NCI-H2171 treated with DMSO at 0.1 percent for 48 hours (cell line): ENCODE measurements at regions not wholly inside any gene's neighbourhood (a gene's known extent, or its start where the extent isn't known, plus 50 kb on each side); places are given as distances from the start of the nearest gene placed in this dataset.
"Not testable (repeated sequence)": the region's sequence is repeated elsewhere in the genome, so short reads cannot be mapped to it uniquely, and the experiment has no call there.

Experiments used
- DNase-seq: peaks from one replicate; lab custom pipeline; 2025; lab: John Stamatoyannopoulos, UW

- DNase-seq = no peak
Observed at GRCh38 chr13:78078168-78078567, 159.5 kb upstream of the EDNRB start.

- no peak for DNase-seq
Observed at GRCh38 chr13:78067290-78067689, 148.7 kb upstream of the EDNRB start.

GRCh38 chr13:78065141-78065540 is 146.5 kb upstream of the EDNRB start:
- DNase-seq = no peak

DNA sequence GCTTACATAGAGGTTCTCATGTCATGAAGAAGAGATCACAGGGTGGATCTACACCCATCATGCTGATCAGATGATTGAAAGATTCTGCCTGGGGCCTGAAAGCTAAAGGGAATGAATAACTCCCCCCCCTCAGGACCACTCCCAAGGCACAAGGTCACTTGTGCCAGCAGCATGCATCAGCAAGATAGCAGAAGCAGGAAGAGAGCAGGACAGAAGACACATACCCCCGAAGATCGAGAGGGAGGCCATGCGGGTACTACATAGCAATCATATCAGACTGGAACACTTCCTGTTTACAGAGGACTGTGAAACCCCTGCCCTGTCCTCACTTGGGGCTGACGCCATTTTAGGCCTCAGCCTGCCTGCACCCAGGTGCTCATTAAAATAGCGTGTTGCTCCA is 143.2 kb upstream of the EDNRB start:
- DNase-seq = no peak

DNA sequence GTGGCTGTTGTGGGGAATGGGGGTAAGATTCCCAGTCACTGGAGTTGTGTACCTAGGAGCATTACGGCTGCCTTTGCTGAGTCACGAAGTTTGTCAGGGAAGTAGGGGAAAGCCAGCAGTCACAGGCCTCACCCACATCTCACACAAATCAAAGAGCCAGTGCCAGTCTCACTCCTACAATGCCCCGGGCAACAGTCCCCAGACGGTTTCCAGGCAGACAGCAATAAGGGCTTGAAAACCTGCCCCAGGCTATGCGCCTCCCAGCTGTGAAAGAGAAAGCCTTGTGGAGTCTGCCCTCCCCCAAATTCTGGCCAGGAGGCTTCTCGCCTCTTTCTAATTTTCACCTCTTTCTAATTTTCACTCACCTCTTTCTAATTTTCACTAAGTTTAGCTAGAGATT is 142.3 kb upstream of the EDNRB start:
- no peak for DNase-seq

GRCh38 chr13:78056865-78057264 is 138.2 kb upstream of the EDNRB start:
- DNase-seq = not testable (repeated sequence)

GRCh38 chr13:78054157-78054556 is 135.5 kb upstream of the EDNRB start:
- no peak for DNase-seq

- DNase-seq = no peak
Observed at GRCh38 chr13:78047151-78047550, 128.5 kb upstream of the EDNRB start.

DNA sequence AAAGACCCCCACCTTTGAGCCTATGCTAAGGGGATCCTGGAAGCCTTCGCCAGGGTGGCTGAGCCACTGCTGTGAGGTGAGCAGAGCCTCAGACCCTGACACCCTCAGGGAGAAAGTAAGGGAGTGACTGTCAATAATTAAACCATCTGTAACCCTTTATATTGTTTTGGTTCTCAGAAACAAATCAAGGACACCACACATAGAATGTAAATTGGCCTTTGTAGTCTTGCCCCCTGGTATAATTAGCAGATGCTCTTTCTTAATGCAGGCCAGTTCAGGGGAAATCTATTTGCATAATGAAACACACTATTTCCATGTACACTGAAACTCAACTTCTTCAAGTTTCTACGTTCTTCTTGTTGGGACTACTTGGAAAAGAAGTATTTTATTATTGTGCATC is 127.7 kb upstream of the EDNRB start:
- DNase-seq = no peak

DNA sequence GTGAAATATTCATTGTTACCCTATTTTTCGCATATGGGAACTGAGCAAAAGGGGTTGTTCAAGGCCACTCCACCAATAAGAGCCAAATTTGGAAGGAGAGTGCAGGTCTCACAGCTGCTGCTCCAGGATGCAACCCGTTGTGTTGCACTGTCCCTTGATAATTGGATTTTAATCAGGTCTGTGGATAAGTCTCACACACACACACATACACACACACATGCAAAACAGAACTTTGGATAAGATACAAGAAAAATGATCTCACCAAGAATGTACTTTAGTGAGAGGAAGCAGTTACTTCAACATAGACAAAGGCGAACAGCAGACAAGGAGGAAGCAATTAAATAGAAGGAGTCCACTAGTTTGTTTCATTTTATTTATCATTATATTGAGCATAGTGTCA is 127.3 kb upstream of the EDNRB start:
- no peak for DNase-seq

- not testable (repeated sequence) for DNase-seq
Observed at GRCh38 chr13:78041366-78041765, 122.7 kb upstream of the EDNRB start.

GRCh38 chr13:78040205-78040830 is 121.7 kb upstream of the EDNRB start:
- DNase-seq = no peak

DNA sequence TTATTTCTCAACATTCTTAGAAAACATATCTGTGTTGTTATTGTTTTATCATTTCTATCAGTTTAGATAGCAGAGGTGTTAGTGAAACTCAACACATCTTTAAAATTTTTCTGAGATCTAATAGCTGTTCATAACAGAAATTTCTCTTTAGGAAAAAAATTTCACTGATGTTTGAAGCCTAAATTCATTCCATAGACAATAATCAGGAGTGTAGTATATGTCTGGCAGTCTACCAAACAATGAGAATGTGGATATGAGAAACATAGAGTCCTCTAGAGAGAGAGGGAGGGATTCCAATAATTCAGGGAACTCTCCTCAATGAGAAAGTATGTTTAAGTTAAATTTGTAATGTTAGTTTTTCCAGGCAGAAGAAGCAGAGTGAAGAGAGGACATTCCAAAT is 118.2 kb upstream of the EDNRB start:
- DNase-seq = no peak

DNA sequence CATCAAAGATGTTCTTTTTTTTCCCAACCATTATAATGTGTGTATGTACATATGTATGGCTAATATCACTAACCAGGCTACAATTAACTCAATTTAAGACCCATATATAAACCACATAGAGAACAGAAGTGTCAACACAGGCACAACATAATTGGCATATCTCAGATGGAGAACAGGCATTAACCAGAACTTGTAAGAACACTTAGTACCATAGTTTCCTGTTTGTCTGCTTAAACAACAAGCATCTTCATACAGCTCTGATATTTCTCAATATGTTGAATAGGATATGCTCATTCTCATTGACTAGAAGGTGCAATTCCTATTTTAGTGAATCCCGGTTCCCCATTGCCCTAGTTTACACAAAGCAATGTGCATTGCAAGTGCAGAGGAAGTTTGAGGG is 116.9 kb upstream of the EDNRB start:
- no peak for DNase-seq

GRCh38 chr13:78033509-78033908 is 114.9 kb upstream of the EDNRB start:
- DNase-seq = no peak

GRCh38 chr13:78032132-78032531 is 113.5 kb upstream of the EDNRB start:
- DNase-seq = no peak

GRCh38 chr13:78030341-78030896 is 111.8 kb upstream of the EDNRB start:
- no peak for DNase-seq

DNA sequence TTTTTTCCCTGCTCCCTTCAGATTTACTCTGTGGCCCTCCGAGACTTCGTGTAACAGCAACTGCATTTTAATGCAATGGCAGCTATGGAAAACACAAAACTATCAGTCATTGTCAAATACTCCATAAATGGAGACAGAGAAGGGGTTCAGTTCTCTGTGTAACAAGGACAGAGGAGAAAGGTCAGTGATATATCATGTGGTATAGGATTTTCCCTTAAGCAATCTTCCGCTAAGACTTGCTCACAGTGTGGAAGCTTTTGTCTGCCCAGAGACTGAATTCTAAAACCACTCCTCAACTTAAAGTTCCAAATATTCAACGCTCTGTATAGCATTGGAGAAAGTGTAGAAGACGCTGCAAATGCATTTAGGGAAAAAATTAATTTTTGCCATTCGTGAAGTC is 111.3 kb upstream of the EDNRB start:
- no peak for DNase-seq

- DNase-seq = no peak
Observed at GRCh38 chr13:78028960-78029359, 110.3 kb upstream of the EDNRB start.

DNA sequence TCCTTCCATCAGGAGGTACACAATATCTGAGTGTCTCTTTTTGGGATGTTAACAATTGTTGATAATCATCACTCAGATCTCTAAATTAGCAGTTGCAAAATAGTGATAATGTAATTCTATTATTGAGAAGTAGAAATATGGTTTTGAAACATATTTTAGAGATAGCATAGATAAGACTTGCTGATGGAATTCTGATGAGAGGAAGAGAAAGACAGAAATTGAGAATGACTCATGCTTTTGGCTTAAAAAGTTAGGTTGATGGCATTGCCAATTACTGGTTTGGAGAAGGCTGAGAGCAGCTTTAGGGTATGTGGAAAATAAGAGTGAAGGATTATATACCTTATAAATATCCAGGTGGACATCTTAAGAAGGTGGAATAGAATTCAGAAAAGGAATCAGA is 106.4 kb upstream of the EDNRB start:
- DNase-seq = no peak

- DNase-seq = no peak
Observed at GRCh38 chr13:78022164-78022877, 103.7 kb upstream of the EDNRB start.

GRCh38 chr13:78020861-78021260 is 102.2 kb upstream of the EDNRB start:
- DNase-seq = no peak

GRCh38 chr13:78015782-78016181 is 97.2 kb upstream of the EDNRB start:
- no peak for DNase-seq

DNA sequence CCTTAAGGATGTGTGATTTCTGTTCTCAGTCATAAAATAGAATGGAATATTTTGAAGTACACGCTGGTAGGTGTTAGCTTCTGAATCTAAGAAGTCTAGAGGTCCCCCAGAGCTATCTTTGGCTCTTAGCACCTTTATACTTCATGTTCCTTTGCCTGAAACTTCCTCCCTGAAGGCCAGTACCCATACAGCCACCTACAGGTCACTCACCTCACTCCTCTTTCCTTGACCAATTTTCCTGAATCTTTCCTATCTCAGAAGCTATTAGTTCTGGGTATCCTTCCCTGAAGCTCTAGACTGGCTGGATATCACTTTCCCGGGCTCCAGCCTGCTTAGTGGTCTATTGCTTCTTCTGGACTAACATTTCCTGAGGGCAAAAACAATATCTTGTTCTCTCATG is 93.4 kb upstream of the EDNRB start:
- no peak for DNase-seq
